Neural progenitor cell (in vitro differentiated cells): ENCODE measurements at regions not wholly inside any gene's neighbourhood (a gene's known extent, or its start where the extent isn't known, plus 50 kb on each side); places are given as distances from the start of the nearest gene placed in this dataset.

ENCODE experiments used
- DNase-seq: peaks from one replicate; pipeline ENCODE4 v3.0.0-alpha.2; 2016; ENCODE audit warnings: low spot score
- H2AFZ ChIP-seq: fragments of 200-600 bp; sonication (generic); replicated peaks from 2 replicates; pipeline ENCODE4 v1.6.1; 2016; ENCODE audit warnings: antibody characterized with exemption
- H3F3A ChIP-seq: fragments of 200-600 bp; sonication (generic); 2 replicates; pipeline ENCODE4 v1.6.1; 2016; ENCODE audit warnings: antibody characterized with exemption, low read depth
- H3K27ac ChIP-seq: fragments of 200-600 bp; sonication (generic); 2 replicates; pipeline ENCODE4 v1.5.1; 2016; ENCODE audit warnings: mild to moderate bottlenecking
- H3K27me3 ChIP-seq: fragments of 200-600 bp; sonication (generic); 2 replicates; pipeline ENCODE4 v1.6.1; 2016; ENCODE audit warnings: mild to moderate bottlenecking, moderate library complexity
- H3K36me3 ChIP-seq: fragments of 200-600 bp; sonication (generic); 2 replicates; pipeline ENCODE4 v1.5.1; 2016
- H3K4me1 ChIP-seq: fragments of 200-600 bp; sonication (generic); 2 replicates; pipeline ENCODE4 v1.6.1; 2016; ENCODE audit warnings: mixed run types
- H3K4me2 ChIP-seq: fragments of 200-600 bp; sonication (generic); 2 replicates; pipeline ENCODE4 v1.6.1; 2016
- H3K4me3 ChIP-seq: fragments of 200-600 bp; sonication (generic); 2 replicates; pipeline ENCODE4 v1.5.1; 2016
- H3K79me2 ChIP-seq: fragments of 200-600 bp; sonication (generic); 2 replicates; pipeline ENCODE4 v1.6.1; 2016; ENCODE audit warnings: low read depth
- H3K9ac ChIP-seq: fragments of 200-600 bp; sonication (generic); 2 replicates; pipeline ENCODE4 v1.6.1; 2016
- H3K9me3 ChIP-seq: fragments of 200-600 bp; sonication (generic); 2 replicates; pipeline ENCODE4 v1.5.1; 2016; ENCODE audit warnings: low read depth
- H4K20me1 ChIP-seq: fragments of 200-600 bp; sonication (generic); 2 replicates; pipeline ENCODE4 v1.6.1; 2016; ENCODE audit warnings: low read depth
- H3K27ac Mint-ChIP-seq: 3 replicates; pipeline ENCODE4 v1.8.0; 2021; ENCODE audit warnings: mixed read lengths
- H3K27me3 Mint-ChIP-seq: 2 replicates; pipeline ENCODE4 v1.8.0; 2022; ENCODE audit warnings: low read depth, mild to moderate bottlenecking, inconsistent platforms, moderate library complexity, mixed read lengths; ENCODE audit not compliant: insufficient read depth
- H3K36me3 Mint-ChIP-seq: 3 replicates; pipeline ENCODE4 v1.8.0; 2021; ENCODE audit warnings: mixed read lengths
- H3K4me1 Mint-ChIP-seq: 3 replicates; pipeline ENCODE4 v1.8.0; 2021; ENCODE audit warnings: mixed read lengths
- H3K4me3 Mint-ChIP-seq: 3 replicates; pipeline ENCODE4 v1.8.0; 2021; ENCODE audit warnings: mild to moderate bottlenecking, moderate library complexity, mixed read lengths
- H3K9me3 Mint-ChIP-seq: 3 replicates; pipeline ENCODE4 v1.8.0; 2020; ENCODE audit warnings: mixed read lengths
- EZH2 ChIP-seq: fragments of 200-600 bp; sonication (generic); IDR thresholded peaks from 2 replicates; pipeline ENCODE4 v1.6.1; 2017; ENCODE audit warnings: antibody characterized with exemption, mild to moderate bottlenecking, moderate library complexity
- EZH2phosphoT487 ChIP-seq: fragments of 200-600 bp; sonication (generic); IDR thresholded peaks from 2 replicates; pipeline ENCODE4 v1.6.1; 2017; ENCODE audit warnings: antibody characterized with exemption
- TF ChIP-seq, protein P1 (sequence below): fragments of 200-600 bp; sonication (generic); IDR thresholded peaks from 2 replicates; pipeline ENCODE4 v1.5.1; 2017; ENCODE audit warnings: antibody characterized with exemption, mild to moderate bottlenecking

DNA sequence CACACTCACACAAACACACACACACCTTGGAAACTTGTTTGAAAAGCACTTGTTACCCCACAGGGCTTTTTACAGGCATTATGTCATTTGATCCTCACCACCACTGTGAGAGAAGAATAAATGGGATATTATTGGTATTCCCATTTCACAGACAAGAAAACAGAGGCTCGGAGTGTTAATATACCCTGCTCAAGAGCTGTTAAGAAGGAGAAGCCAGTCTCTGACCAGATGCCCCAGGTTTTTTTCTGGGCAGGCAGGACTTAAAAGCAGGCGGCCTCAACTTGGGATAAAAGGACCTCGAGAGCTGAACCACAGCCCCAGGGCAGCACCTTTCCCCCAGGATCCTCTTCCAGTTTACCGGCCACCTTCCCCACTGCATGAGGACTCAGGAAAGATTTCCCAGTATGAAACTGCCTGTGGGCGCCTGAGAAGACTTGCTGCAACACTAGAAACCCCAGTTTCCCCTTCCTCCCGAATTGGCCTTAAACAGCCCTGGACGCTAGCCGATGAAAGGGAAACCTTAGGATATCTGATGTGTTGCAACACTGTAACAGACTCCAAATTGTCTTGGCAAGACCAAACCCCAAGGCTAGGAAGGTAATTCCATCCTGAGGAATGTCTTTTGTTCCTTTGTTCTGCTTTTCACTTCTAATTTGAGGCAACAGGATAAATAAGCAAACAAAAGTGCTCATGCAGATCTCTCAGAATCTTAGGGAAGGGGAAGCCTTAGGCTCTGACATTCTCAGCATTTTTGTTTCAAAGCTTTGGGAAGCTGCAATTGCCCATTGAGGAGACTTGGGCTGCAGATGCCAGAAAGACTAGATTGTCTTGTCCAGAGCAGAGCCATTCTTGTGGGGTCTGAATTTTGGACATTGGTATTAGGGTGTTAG is 173.5 kb downstream of the TRIM29 start:
- Mint-ChIP-seq H3K27ac (no peak overlapping the region), H3K9me3 (no peaks in the 10 kb centered on the region), H3K36me3 (no peaks in the 10 kb centered on the region), H3K27me3 (no peaks in the 10 kb centered on the region), H3K4me1 (peaks cover 2% of the 10 kb centered on the region), H3K4me3 (no peak overlapping the region)
- no peak overlapping the region for H3K9ac ChIP-seq
- peak overlapping the region; percentile 70 for H3K4me2 ChIP-seq
- TF ChIP-seq, protein P1, sequence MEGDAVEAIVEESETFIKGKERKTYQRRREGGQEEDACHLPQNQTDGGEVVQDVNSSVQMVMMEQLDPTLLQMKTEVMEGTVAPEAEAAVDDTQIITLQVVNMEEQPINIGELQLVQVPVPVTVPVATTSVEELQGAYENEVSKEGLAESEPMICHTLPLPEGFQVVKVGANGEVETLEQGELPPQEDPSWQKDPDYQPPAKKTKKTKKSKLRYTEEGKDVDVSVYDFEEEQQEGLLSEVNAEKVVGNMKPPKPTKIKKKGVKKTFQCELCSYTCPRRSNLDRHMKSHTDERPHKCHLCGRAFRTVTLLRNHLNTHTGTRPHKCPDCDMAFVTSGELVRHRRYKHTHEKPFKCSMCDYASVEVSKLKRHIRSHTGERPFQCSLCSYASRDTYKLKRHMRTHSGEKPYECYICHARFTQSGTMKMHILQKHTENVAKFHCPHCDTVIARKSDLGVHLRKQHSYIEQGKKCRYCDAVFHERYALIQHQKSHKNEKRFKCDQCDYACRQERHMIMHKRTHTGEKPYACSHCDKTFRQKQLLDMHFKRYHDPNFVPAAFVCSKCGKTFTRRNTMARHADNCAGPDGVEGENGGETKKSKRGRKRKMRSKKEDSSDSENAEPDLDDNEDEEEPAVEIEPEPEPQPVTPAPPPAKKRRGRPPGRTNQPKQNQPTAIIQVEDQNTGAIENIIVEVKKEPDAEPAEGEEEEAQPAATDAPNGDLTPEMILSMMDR = no peak
- TF ChIP-seq EZH2phosphoT487 = no peak
- no peak for TF ChIP-seq EZH2
- H3F3A ChIP-seq = peaks cover 27% of the 10 kb centered on the region
- no peaks in the 10 kb centered on the region for H3K36me3 ChIP-seq
- peak overlapping the region; percentile 64 for H2AFZ ChIP-seq
- H3K27ac ChIP-seq = peak overlapping the region; percentile 97
- H3K79me2 ChIP-seq = no peaks in the 10 kb centered on the region
- H3K4me3 ChIP-seq = peak overlapping the region; percentile 10
- H3K9me3 ChIP-seq = no peaks in the 10 kb centered on the region
- no peaks in the 10 kb centered on the region for H3K27me3 ChIP-seq
- no peaks in the 10 kb centered on the region for H4K20me1 ChIP-seq
- H3K4me1 ChIP-seq = peaks cover 22% of the 10 kb centered on the region
- peak; percentile 85 for DNase-seq

DNA sequence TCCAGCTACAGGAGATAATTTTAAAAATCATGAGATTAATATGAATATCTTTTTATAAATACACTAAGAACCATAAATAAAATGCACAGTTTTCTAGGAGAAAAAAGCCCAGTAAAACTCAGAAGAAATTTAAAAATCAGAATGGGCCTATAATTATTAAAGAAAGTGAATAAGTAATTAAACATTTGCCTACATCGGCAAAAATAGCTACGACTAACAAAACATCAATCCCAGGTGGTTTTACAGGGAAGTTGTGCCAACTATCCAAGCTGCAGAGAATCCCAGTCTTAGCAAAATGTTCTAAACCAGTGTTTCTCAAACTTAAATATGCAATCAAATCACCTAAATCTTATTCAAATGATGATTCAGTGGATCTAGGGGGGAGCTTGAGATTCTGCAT is 180.0 kb downstream of the TRIM29 start:
- no peak for DNase-seq
- Histone ChIP-seq H3K27me3 (no peaks in the 10 kb centered on the region), H3K9ac (no peak overlapping the region), H3K36me3 (no peaks in the 10 kb centered on the region), H3K4me1 (no peaks in the 10 kb centered on the region), H3K4me3 (no peak overlapping the region), H3K4me2 (no peak overlapping the region), H3K27ac (no peak overlapping the region), H2AFZ (no peak overlapping the region), H4K20me1 (no peaks in the 10 kb centered on the region), H3K9me3 (no peaks in the 10 kb centered on the region), H3F3A (peaks cover 3% of the 10 kb centered on the region), H3K79me2 (no peaks in the 10 kb centered on the region)
- Mint-ChIP-seq H3K27me3 (peaks cover 5% of the 10 kb centered on the region), H3K4me3 (no peak overlapping the region), H3K27ac (no peak overlapping the region), H3K36me3 (no peaks in the 10 kb centered on the region), H3K9me3 (no peaks in the 10 kb centered on the region), H3K4me1 (no peaks in the 10 kb centered on the region)
- TF ChIP-seq, protein P1 = no peak
- no peak for TF ChIP-seq EZH2
- TF ChIP-seq EZH2phosphoT487 = no peak

DNA sequence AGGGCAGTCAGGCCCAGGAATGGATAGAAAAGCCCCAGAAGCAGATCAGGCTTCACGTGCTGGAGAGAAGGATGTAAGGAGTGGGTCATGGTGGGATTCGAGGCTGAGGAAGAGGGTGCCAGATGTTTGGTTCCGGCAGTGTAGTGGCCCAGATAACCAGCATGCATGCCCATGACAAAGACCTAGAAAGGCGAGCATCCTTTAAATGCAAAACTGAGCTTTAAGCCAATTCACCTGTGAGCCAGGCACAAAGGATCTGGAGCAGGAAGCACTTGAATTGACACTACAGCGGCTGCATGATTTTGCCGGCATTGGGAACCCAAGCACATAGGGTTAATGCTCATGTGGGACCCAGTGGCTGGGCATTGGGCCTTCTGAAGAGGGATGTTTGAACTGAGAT is 185.5 kb downstream of the TRIM29 start:
- H3K36me3 Mint-ChIP-seq = no peaks in the 10 kb centered on the region
- Histone ChIP-seq H3K4me2 (no peak overlapping the region), H3K9me3 (no peaks in the 10 kb centered on the region), H3F3A (peaks cover 3% of the 10 kb centered on the region), H3K36me3 (no peaks in the 10 kb centered on the region), H3K79me2 (no peaks in the 10 kb centered on the region), H4K20me1 (no peaks in the 10 kb centered on the region), H3K4me3 (no peak overlapping the region), H3K9ac (no peak overlapping the region), H3K27me3 (no peaks in the 10 kb centered on the region), H2AFZ (no peak overlapping the region), H3K4me1 (no peaks in the 10 kb centered on the region), H3K27ac (no peak overlapping the region)
- H3K4me3 Mint-ChIP-seq = no peak overlapping the region
- H3K27ac Mint-ChIP-seq = no peak overlapping the region
- H3K9me3 Mint-ChIP-seq = no peaks in the 10 kb centered on the region
- no peak for TF ChIP-seq EZH2phosphoT487
- no peak for TF ChIP-seq EZH2
- TF ChIP-seq, protein P1 = no peak
- no peak for DNase-seq
- peaks cover 5% of the 10 kb centered on the region for H3K27me3 Mint-ChIP-seq
- no peaks in the 10 kb centered on the region for H3K4me1 Mint-ChIP-seq
